SH-SY5Y (cell line): ENCODE measurements at regions not wholly inside any gene's neighbourhood (a gene's known extent, or its start where the extent isn't known, plus 50 kb on each side); places are given as distances from the start of the nearest gene placed in this dataset.

ENCODE experiments used
- GATA2 ChIP-seq: IDR thresholded peaks from 2 replicates; pipeline ENCODE4 v1.6.1; 2011; ENCODE audit warnings: mild to moderate bottlenecking, low read depth, low read length
- GATA3 ChIP-seq: IDR thresholded peaks from 2 replicates; pipeline ENCODE4 v1.6.1; 2011; ENCODE audit warnings: low read depth, mild to moderate bottlenecking, low read length, moderate library complexity

DNA sequence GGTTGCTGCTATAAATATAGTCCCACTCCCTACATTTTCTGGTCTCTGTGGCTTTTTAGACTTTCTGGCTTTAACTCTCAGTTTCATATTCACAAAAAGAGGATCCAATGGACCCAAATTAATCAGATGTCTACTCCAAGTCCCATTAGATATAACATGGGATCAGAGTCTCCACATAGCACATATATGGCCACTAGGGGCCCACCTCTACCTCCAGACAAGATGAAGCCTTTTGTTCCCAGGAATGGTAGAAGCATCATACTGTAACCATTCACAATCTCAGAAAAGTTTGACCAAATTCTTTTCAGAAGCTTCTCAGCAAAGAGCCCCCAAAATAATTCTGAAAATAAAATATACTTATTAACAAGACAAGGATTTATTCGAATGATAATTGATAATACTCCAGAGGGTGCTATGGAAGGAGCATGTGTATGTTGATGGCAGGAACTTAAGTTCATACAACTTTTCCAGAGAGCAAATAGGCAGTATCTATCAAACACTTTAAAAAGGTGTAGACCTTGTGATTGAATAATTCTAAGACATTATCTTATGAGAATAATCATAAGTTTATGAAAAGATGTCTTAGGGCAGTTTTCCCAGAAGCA lies 382.3 kb upstream of the CRIM1 start:
- TF ChIP-seq GATA2 (no peak), GATA3 (no peak)

DNA sequence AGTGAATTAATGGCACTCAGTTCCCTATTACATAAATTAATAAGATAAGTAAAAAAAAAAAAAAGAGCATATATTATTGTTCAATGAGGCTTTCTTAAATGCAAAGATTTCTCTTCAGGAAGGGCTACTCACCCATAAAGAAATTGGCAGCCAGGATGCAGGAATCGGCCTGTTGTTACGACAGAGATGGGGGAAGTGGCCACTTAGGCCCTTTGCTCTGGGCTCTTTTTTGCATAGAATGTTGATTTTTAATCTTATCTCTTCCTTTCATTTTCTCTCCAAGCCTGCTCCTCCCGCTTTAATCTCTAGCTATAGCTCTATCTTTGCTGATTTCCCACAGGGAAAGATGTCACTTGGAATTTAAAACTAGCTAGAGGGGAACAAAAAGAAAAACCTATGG lies 391.8 kb upstream of the CRIM1 start:
- TF ChIP-seq GATA2 (no peak), GATA3 (no peak)

DNA sequence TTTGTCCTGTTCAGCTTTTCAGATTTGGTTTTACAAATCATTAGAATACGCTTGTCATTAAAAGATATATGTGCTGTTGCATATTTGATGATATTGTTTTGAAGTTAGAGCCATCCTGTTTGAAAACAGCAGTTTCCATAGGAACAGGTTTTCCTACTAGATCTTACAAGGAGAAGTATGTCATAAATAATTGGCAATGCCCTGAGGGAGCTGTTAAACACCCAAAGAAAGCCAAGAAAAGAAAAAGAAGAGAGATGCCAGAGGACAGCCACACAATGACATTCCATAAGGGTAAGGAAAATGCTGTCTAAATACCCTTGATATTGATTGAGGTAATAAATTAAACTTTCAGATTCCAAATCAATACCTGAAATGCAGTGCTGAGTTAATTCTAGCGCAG lies 392.2 kb upstream of the CRIM1 start:
- TF ChIP-seq GATA2 (no peak), GATA3 (no peak)

DNA sequence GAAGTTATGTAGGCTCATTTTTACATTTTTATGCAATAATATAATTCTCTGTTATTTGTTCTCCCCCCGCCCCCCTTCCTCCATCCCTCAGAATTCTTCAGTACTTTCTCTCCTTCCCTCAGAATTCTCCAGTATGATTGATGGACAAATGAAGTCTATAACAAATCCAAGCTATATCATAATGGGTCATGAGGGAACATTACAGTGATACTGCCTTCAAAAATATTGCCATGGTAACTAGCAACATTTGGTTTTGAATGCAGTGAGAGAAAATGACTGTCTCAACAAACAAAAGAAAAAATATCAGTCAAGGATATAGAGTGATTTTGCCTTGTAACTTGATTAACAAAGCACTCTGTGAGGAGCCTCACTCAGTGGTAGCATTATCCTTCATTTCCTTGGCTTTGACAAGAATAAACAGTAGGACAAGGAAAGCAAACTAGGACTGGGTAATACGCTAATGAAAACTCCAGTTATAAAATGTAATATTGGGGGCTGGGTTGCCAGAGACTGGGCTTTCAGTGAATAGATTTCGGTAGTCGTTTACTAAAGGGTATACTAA lies 392.9 kb upstream of the CRIM1 start:
- TF ChIP-seq GATA3 (no peak), GATA2 (no peak)

DNA sequence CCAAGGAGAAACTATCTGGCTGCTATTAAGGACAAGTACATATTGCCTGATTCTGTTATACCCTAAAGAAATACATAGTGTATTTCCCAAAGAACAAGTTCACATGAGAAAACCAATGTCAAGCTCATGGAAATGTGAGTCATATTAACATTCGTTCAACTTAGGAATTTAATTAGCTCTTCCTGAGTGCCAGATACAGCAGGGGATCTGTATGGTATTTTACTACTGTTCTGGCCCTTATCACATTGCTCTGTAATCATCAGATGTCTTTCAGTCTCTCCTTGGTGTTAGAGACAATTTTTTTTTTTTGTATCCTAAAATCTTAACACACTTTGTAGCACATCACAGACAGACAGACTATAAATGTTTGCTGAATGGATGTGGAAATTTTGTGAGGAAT lies 395.0 kb upstream of the CRIM1 start:
- TF ChIP-seq GATA2 = no peak
- no peak for TF ChIP-seq GATA3

DNA sequence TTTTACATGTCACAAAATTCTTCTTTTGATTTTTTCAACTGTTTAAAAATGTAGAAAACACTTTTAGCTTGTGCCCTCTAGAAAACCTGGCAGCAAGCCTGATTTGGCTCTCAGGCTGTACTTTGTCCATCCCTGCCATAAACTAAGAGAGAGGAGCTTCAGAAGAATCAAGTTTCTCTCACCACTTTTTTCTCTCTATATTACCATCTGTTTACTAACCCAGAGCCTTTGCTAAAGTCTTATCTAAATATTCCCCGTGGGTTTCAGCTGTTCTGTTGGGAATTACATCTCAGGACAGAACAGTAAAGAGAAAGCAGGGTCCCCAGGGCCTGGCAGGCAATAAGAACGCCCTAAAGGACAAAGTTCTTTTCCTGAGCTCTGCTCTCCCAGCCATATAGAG lies 409.1 kb upstream of the CRIM1 start:
- TF ChIP-seq GATA3 = no peak
- no peak for TF ChIP-seq GATA2

DNA sequence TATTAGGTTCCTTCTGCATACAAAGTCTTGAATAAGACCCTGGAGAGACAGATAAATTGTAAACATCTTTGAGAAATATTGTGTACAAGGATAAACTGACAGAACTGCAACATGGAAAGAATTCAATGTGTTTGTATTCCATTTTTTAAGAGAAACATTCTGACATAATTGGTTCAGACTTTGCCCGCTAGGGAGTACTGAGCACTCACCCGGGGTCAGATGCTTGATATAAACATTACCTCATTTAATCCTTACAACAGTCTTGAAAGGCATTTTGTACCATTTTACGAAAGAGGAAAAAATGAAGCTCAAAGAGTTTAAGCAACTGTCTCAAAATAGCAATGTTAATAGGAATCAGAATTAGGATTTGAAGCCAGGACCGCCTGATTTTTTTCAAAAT lies 416.7 kb upstream of the CRIM1 start:
- TF ChIP-seq GATA3 = no peak
- TF ChIP-seq GATA2 = no peak

DNA sequence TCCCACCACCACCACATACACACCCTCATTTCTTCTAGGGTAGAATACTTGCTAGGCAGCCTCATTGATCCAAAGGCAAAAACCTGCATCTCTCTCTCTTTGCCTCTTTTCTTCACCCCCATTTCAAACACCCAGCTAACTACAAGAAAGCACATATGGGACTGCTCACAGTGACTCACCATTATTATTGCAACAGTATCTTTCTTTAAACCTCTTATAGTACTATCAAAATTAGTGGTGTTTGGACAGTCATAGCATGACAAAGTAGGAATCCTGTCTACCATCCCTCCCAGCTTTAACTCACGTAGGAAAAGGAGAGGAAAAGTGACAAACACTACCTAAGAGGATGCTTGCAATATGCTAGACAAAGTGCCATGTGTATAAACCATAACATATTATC lies 422.5 kb upstream of the CRIM1 start:
- no peak for TF ChIP-seq GATA3
- TF ChIP-seq GATA2 = no peak

DNA sequence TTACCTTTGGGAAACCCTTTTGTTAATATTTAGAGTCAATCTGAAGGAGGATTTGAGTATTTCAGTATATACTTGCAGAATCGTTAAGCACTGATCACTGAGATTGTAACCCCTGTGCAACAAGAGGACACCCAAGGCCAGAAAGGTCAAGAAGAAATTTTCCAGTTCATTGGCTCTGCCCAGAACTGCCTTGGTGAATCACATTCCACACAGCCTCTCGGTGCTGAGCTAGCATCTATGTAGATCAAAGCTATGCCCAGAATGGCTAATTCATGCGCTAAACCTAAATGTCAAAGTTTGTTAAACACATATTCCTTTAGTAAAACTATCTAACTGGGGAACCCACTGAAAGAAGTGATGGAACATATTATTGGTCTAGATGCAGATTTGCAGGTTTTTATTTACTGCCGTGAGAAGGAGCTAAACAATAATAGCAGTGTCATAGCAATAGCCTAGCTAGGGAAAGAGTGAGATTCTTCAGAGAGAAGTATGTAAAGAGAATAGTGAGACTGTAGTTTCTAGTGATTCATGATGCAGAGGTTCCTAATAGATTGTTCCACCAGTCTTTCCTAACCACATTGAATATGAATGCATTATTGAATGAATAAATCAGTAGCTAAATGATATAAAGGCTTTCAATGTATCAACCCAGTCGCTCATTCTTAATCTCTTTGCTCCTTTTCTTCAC lies 423.2 kb upstream of the CRIM1 start:
- TF ChIP-seq GATA3 (no peak), GATA2 (no peak)

DNA sequence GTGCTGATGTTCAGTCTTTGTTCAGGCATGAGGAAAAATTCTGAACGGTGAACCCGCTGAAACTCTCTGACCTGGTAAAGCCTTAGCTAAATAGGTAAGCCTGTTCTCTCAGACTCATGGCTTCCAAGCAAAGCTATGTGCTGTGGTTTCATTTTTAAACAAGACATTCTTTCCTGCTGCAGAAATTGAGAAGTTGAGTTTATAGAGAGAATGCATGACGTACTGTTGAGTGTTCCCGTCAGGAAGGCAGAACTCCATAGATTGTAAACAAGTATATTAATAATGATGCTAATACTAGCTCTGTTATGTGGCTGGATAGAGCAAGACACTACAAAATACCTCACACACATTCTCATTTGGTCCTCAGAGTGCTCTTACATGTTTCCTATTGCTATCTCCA lies 424.0 kb upstream of the CRIM1 start:
- TF ChIP-seq GATA3 (no peak), GATA2 (no peak)

DNA sequence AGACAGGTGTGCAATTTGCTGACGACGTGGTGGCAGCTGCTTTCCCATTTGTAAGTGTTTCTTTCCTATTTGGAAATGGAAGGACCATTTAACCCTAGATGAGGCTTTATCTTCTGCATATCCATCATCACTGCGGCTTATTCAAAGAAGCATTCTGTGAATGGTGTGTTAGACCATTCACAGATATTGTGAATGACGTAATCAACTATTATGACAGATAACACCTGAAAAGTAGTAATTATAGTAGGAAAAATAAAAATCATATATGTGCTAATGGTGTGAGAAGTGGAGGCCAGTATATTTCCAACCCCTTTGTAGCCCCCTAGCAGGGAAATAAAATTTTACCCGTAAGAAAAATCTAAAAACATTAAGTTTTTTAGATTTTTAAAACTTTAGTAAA lies 424.5 kb upstream of the CRIM1 start:
- no peak for TF ChIP-seq GATA3
- TF ChIP-seq GATA2 = no peak

DNA sequence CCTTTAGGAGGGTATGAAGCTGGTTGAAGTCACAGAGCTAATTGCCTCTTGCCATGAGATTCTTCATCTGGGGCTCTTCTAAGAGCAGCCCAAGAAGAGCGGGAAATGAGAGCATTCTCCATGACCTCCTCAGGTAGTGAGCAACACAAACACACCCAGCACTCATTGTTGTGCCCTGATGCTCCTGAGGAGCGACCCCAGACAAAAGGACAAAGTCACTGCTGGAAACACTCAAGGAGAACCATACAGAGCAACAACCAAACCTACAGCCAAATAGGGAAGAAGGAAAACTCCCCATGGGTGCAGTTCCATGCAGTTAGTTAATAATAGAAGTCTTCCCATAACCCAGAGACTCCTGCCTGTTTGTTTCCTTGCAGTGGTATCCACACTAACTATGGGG lies 426.0 kb upstream of the CRIM1 start:
- TF ChIP-seq GATA3 (no peak), GATA2 (no peak)

DNA sequence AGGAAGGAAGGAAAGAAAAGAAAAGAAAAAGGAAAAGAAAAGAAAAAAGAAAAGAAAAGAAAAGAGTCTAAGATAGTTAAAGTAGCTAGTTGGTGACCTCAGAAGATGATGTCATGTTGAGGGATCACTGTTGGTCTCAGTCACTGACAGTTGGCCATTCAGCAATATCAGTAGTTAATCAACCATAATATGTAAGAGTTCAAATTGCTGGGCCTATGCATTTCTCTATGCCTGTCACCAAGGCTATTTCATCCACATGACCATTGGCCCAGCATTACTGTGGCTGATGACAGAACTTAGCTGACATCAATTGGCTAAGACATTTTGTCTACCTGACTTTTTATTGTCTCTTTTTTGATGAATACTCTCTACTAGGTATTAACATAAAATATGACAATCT lies 435.5 kb upstream of the CRIM1 start:
- TF ChIP-seq GATA2 = no peak
- TF ChIP-seq GATA3 = no peak

DNA sequence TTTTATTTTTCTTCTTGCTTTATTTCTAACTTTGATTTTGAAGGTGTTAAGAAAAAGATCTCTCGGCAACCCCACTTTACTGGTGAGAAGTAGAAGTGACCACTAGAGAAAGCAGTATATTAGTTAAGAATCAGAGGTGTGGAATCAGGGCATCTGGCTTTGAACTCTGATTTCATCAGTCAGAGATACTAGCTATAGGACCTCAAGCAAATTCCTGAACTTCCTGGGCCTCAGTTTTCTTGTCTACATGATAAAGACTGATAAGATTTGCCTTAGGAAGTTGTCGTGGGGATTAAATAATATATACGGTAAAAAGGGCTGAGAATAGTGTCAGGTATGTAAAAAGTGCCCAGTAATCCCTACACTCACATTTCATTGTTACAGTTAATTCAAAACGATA lies 440.3 kb upstream of the CRIM1 start:
- TF ChIP-seq GATA3 = no peak
- no peak for TF ChIP-seq GATA2

DNA sequence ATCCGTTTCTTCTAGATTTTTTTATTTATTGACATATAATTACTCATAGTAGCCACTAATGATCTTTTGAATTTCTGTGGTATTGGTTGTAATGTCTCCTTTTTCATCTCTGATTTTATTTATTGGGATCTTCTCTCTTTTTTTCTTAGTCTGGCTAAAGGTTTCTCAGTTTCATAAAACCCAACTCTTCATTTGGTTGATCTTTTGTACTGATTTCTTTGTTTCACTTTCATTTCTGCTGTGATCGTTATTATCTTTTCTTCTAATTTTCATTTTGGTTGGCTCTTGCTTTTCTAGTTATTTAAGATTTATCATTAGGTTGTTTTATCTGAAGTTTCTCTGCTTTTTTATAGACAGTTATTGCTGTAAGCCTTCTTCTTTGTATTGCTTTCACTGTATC lies 463.6 kb upstream of the CRIM1 start:
- no peak for TF ChIP-seq GATA3
- no peak for TF ChIP-seq GATA2

DNA sequence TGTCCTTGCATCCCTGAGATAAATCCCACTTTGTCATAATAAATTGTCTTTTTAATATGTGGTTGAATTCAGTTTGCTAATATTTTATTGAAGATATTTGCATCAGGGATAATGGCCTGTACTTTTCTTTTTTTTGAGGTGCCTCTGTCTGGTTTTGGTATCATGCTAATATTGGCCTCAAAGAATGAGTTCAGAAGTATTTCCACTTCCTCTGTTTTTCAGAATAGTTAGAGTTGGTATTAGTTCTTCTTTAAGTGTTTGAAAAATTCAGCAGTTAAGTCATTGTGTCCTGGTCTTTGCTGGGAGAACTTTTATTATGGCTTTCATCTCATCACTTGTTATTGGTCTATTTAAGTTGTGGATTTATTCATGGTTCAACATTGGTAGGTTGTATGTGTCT lies 464.1 kb upstream of the CRIM1 start:
- TF ChIP-seq GATA3 = no peak
- TF ChIP-seq GATA2 = no peak
